GM12874 (cell line): ENCODE measurements at regions not wholly inside any gene's neighbourhood (a gene's known extent, or its start where the extent isn't known, plus 50 kb on each side); places are given as distances from the start of the nearest gene placed in this dataset.

Source experiments
- CTCF ChIP-seq: IDR thresholded peaks from 2 replicates; pipeline ENCODE4 v1.5.1; 2011; ENCODE audit warnings: low read depth, mild to moderate bottlenecking, control low read depth, low read length, moderate library complexity; ENCODE audit not compliant: insufficient read depth

GRCh38 chr12:85489194-85489593 is 209.2 kb downstream of the ALX1 start:
- TF ChIP-seq CTCF: no peak

- TF ChIP-seq CTCF: no peak
These were observed 224.1 kb downstream of the ALX1 start for GRCh38 chr12:85504164-85504563.

GRCh38 chr12:85504624-85505023 is 224.6 kb downstream of the ALX1 start:
- no peak for TF ChIP-seq CTCF

GRCh38 chr12:85507456-85507855 is 227.4 kb downstream of the ALX1 start:
- TF ChIP-seq CTCF: no peak

- no peak for TF ChIP-seq CTCF
These were observed 229.2 kb downstream of the ALX1 start for GRCh38 chr12:85509081-85509856.

- no peak for TF ChIP-seq CTCF
These were observed 229.8 kb downstream of the ALX1 start for GRCh38 chr12:85509857-85510256.

- TF ChIP-seq CTCF: no peak
These were observed 236.0 kb downstream of the ALX1 start for GRCh38 chr12:85516039-85516438.
